ENCODE measurements at regions not wholly inside any gene's neighbourhood (a gene's known extent, or its start where the extent isn't known, plus 50 kb on each side); places are given as distances from the start of the nearest gene placed in this dataset.

DNA sequence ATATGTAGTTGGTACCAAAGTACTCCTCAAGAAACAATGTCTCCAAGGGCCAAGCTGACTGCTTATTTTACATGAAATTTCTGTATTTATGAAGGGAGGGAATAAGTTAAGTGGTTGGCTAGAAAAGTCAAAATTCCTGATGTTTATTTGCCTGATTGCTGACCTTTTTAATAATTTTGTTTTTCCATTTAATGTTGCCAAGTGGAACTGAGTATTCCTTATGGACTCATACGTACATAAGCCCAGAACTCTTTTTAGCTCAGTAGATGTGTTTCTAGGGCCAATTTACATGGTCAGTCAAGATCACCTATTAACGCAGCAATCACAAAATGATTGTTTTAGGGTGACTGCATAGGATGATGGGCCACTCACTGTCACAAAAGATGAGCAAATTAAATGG lies 78.3 kb upstream of the FZD8 start:
- Mint-ChIP-seq H3K36me3 (ENCODE audit: low read depth) (no peaks in the 10 kb centered on the region), H3K4me1 (no peaks in the 10 kb centered on the region), H3K9me3 (no peaks in the 10 kb centered on the region), H3K27me3 (no peaks in the 10 kb centered on the region), H3K4me3 (no peak overlapping the region), H3K27ac (no peak overlapping the region)
- ChIA-PET POLR2A (no interaction called here), CTCF (no interaction called here)
- DNase-seq = no peak

DNA sequence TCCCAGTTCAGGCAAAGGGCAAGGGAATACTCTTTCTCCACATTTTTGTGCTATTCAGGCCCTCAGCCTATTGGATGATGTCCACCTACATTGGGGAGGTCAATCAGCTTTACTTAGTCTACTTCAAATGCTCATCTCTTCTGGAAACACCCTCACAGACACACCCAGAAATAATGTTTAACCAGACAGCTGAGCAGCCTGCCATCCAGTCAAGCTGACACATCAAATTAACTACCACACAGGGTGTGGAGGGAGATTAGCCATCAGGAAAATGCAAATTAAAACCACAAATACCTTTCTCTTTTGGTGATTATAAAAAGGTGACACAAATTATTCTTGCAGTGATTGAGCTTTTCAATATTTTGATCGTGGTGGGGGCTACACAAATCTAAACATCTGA lies 74.7 kb upstream of the FZD8 start:
- no peaks in the 10 kb centered on the region for H3K36me3 Mint-ChIP-seq (ENCODE audit: low read depth)
- H3K4me3 Mint-ChIP-seq = no peak overlapping the region
- H3K9me3 Mint-ChIP-seq = no peaks in the 10 kb centered on the region
- H3K4me1 Mint-ChIP-seq = no peaks in the 10 kb centered on the region
- H3K27ac Mint-ChIP-seq = no peak overlapping the region
- POLR2A ChIA-PET = no interaction called here
- no peak for DNase-seq
- no peaks in the 10 kb centered on the region for H3K27me3 Mint-ChIP-seq
- CTCF ChIA-PET = interaction anchor here (0.6 kb wide), 1 partner anchor 180 kb away, joined by 3 read pairs; no protein-coding TSS in a partner anchor

DNA sequence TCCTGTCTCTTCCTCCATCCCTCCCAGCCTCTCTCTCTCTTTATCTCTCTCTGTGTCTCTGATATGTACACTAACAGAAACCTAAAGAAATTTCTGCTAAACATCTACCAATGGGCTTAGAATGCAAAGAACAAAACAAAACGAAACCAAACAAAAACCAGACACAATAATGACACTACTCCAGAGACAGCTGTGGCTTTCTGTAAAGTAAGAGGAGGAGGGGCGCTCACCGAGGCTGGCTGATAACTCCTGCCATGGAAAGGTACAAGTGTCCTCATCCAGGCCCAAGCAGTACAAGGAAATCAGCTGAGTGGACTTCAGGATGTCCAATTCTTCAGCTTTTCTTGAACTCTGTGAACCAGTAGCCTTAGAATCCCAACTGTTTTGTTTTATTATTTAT lies 70.4 kb upstream of the FZD8 start:
- Mint-ChIP-seq H3K27me3 (no peaks in the 10 kb centered on the region), H3K36me3 (ENCODE audit: low read depth) (no peaks in the 10 kb centered on the region), H3K9me3 (peaks cover 2% of the 10 kb centered on the region), H3K4me3 (no peak overlapping the region), H3K4me1 (no peaks in the 10 kb centered on the region), H3K27ac (no peak overlapping the region)
- DNase-seq = no peak
- POLR2A ChIA-PET = no interaction called here
- CTCF ChIA-PET = no interaction called here

DNA sequence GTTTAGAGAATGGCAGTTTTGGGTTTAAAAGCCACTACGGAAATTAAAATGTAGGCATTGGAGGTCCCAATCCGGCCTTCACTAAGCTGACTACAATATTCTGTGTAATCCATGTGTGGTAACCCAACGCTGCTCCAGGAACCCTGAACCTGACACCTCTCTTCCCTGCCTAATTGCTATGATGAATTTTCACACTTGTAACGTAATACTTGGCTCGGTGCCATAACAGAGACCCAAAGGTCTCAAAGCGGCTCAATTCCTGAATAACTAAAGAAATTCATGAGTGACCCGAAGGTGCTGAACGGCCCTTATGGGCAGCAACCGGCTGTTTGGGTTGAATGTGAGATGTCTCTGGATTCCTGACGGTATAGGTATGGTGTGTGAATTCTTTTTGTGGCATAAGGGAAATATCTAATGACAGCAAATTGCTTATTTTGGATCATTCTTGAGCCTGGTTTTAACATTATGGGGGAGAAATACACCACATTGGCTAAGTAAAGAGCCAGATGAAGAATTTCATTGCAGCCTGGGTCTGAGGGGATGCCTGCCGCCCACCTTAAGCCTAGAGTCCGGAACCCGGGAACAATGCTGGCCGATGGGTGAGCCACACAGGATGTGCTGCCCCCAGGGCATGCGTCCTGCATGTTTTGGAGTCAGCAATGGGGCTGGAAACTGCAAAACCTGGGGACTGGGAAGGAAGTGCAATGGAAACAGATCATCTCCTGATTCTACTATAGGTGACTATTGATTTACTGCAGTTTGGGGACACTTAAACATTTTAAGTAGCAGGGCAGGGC lies 69.7 kb upstream of the FZD8 start:
- ChIA-PET CTCF (no interaction called here), POLR2A (no interaction called here)
- no peaks in the 10 kb centered on the region for H3K27me3 Mint-ChIP-seq
- no peaks in the 10 kb centered on the region for H3K36me3 Mint-ChIP-seq (ENCODE audit: low read depth)
- H3K4me1 Mint-ChIP-seq = no peaks in the 10 kb centered on the region
- no peak overlapping the region for H3K27ac Mint-ChIP-seq
- no peak for DNase-seq
- H3K9me3 Mint-ChIP-seq = peaks cover 2% of the 10 kb centered on the region
- H3K4me3 Mint-ChIP-seq = no peak overlapping the region

DNA sequence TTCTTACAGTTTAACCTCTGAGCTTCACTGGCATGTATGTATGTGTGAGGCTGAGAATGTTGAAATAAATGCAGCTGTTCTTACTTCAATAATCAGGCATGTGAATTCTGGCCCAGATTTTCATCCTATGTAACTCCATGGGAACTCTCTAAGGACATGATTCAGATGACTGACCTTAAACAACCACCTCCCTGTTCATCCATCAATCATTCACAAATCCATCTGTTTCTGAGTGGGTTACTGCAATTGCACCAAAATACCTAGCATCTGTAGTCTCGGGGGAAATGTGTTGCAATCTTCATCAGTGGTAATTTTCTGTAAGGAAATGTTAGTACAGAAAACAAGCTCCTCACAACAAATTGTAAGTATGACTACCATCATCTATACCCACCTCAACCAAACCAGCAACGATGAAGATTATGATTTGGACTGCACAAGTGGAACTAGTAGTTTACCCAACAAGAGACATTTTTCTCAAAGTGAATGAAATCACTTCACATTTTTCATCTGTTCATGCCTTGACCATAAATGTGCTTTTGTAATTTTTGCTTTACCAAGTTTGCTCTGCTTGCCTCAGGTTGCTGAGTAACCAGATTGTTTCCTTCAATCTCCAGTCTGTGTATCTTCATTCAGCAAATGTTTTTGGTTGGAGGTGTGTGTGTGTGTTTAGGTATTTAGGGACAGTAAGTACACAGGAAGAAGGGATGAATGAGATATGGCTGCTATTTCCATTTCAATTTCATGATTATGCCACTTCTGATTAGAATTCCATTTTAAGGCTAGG lies 65.7 kb upstream of the FZD8 start:
- Mint-ChIP-seq H3K27me3 (no peaks in the 10 kb centered on the region), H3K4me1 (no peaks in the 10 kb centered on the region), H3K36me3 (ENCODE audit: low read depth) (no peaks in the 10 kb centered on the region), H3K4me3 (no peak overlapping the region), H3K27ac (no peak overlapping the region), H3K9me3 (peaks cover 2% of the 10 kb centered on the region)
- ChIA-PET CTCF (no interaction called here), POLR2A (no interaction called here)
- DNase-seq = no peak

DNA sequence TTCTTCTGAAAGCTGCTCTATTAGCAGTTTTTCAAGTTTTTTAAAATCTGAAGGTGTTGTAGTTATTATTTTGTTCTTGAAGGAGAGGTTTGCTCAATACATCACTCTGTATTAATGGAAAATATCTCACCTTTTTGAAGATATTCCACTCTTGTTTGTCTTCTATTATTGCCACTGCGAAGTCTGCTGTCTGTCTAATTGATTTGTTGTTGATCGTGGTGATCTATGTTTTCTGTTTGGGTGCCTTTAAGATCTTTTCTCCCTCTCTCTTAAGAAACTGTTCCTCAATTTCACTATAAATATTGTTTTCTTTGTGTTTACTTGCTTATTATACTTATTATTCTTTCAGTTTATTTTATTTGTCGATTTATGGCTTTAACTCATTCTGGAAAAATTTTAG lies 64.9 kb upstream of the FZD8 start:
- Mint-ChIP-seq H3K4me3 (no peak overlapping the region), H3K9me3 (peaks cover 2% of the 10 kb centered on the region), H3K27ac (no peak overlapping the region), H3K27me3 (no peaks in the 10 kb centered on the region), H3K4me1 (no peaks in the 10 kb centered on the region), H3K36me3 (ENCODE audit: low read depth) (no peaks in the 10 kb centered on the region)
- ChIA-PET CTCF (no interaction called here), POLR2A (no interaction called here)
- no peak for DNase-seq

DNA sequence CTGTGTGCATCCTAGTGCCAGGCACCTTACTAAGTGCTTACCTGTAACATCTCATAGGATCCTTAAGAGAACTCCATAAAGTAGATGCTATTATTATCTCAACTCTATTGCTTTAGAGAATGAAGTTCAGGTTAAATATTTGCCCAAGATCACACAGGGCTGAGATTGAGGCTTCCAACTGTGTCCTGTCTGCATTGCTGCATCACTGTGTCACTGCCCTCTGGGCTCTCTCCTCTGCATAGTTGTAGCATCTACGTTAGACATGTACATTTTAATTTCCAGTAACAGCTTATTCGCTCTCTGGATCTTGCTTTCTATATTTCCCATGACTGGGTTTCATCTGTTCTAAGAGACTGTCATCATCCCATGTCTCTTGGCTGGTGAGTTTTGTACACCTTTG lies 63.6 kb upstream of the FZD8 start:
- CTCF ChIA-PET = no interaction called here
- no peaks in the 10 kb centered on the region for H3K27me3 Mint-ChIP-seq

DNA sequence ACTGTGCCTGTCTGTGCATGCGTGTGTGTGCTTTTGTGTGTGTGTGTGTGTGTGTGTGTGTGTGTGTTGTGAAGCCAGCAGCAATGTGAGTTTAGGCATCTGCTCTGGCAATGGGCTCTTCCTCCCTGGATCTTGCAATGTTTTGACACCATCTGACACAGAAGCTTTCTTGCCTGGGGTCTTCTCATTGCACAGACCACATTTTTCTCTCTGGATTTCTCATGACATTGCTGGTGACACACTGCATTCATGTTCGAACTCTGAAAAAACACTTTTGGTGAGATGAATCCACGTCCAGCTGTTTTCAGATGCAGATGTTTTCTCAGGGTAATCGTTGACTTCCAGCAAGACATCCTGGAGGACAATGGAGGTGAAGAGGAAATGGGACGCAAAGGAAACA lies 63.0 kb upstream of the FZD8 start:
- no peak overlapping the region for H3K4me3 Mint-ChIP-seq
- no peaks in the 10 kb centered on the region for H3K27me3 Mint-ChIP-seq
- H3K27ac Mint-ChIP-seq = no peak overlapping the region
- DNase-seq = no peak
- H3K4me1 Mint-ChIP-seq = no peaks in the 10 kb centered on the region
- H3K9me3 Mint-ChIP-seq = peaks cover 2% of the 10 kb centered on the region
- H3K36me3 Mint-ChIP-seq (ENCODE audit: low read depth) = no peaks in the 10 kb centered on the region
- CTCF ChIA-PET = no interaction called here
- POLR2A ChIA-PET = no interaction called here

More for the DNA sequence above, 63.6 kb upstream of the FZD8 start:
- H3K4me1 Mint-ChIP-seq = no peaks in the 10 kb centered on the region
- H3K9me3 Mint-ChIP-seq = peaks cover 2% of the 10 kb centered on the region
- no peaks in the 10 kb centered on the region for H3K36me3 Mint-ChIP-seq (ENCODE audit: low read depth)
- no peak overlapping the region for H3K4me3 Mint-ChIP-seq
- no peak for DNase-seq
- no peak overlapping the region for H3K27ac Mint-ChIP-seq
- POLR2A ChIA-PET = no interaction called here

DNA sequence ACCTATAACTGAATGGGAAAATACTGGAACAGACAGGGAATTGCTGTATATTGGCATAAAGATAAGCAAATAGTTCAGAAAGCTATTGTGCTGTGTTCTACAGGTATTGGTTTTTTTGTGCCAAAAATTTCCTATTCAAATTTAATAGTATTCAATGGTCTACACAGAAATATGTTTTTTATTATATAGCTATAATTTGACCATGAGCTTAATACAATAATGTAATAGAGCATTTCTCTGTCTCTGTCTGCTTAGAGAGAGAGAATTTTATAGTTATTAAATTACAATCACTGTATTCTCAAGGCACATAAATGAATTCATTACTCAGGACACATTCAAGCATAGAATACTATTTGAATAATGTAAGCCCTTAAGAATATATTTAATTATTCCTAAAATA lies 62.3 kb upstream of the FZD8 start:
- Mint-ChIP-seq H3K4me3 (no peak overlapping the region), H3K27me3 (no peaks in the 10 kb centered on the region), H3K4me1 (no peaks in the 10 kb centered on the region), H3K27ac (no peak overlapping the region), H3K36me3 (ENCODE audit: low read depth) (no peaks in the 10 kb centered on the region), H3K9me3 (peaks cover 2% of the 10 kb centered on the region)
- ChIA-PET POLR2A (no interaction called here), CTCF (no interaction called here)
- no peak for DNase-seq

DNA sequence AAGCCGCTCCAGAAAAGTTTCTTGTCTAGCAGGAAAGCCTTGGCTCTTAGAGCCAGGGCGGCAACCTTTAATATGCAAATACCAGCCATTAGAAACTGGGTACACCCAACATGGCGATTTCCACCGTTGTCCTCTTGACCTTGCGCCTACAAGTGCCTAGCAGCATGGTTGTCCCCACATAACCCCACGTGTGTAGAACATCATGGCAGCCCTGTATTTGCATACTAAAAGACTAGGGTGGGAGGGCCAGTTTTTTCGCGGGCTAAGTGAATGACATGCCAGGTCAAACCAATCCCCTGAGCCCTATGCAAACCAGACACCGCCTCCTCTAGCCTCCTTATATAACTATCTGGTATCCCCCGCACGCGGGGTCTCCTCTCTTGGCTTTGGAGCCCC lies 58.4 kb upstream of the FZD8 start:
- no peak overlapping the region for H3K27ac Mint-ChIP-seq
- H3K36me3 Mint-ChIP-seq (ENCODE audit: low read depth) = no peaks in the 10 kb centered on the region
- no peak overlapping the region for H3K4me3 Mint-ChIP-seq
- H3K4me1 Mint-ChIP-seq = no peaks in the 10 kb centered on the region
- H3K9me3 Mint-ChIP-seq = no peaks in the 10 kb centered on the region
- ChIA-PET CTCF (no interaction called here), POLR2A (no interaction called here)
- DNase-seq = no peak
- no peaks in the 10 kb centered on the region for H3K27me3 Mint-ChIP-seq

DNA sequence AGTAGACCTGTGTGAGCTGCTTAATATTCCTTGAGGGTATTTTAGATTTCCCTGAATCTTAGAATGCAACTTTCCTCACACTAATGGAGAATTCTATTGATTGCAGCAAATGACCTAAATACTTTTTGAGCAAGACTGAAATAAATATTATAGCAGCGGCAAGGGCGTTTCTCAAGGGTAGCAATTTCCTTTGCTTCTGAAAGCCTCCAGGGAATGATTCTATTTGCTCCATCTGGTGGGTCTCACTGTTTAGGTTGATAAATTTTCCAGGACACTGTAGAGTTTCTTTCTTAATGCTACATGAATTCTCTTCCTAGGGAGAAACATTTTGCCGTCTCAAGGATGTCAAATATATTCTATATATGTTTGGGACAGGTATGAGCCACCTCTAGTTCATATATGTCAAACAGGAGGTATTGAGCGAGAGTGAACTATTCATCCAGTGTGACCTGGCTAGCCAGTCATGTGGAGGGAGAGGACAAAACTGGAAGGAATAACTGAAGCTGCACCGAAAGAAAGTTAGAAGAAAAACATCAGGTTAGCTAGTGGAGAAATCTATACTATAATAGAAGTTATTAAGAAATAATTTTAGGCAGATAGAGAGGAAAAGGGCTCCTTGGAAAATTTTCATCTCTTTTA lies 57.9 kb upstream of the FZD8 start:
- no peaks in the 10 kb centered on the region for H3K27me3 Mint-ChIP-seq
- H3K4me3 Mint-ChIP-seq = no peak overlapping the region
- H3K27ac Mint-ChIP-seq = no peak overlapping the region
- ChIA-PET POLR2A (no interaction called here), CTCF (no interaction called here)
- no peaks in the 10 kb centered on the region for H3K36me3 Mint-ChIP-seq (ENCODE audit: low read depth)
- DNase-seq = no peak
- no peaks in the 10 kb centered on the region for H3K4me1 Mint-ChIP-seq
- H3K9me3 Mint-ChIP-seq = no peaks in the 10 kb centered on the region

DNA sequence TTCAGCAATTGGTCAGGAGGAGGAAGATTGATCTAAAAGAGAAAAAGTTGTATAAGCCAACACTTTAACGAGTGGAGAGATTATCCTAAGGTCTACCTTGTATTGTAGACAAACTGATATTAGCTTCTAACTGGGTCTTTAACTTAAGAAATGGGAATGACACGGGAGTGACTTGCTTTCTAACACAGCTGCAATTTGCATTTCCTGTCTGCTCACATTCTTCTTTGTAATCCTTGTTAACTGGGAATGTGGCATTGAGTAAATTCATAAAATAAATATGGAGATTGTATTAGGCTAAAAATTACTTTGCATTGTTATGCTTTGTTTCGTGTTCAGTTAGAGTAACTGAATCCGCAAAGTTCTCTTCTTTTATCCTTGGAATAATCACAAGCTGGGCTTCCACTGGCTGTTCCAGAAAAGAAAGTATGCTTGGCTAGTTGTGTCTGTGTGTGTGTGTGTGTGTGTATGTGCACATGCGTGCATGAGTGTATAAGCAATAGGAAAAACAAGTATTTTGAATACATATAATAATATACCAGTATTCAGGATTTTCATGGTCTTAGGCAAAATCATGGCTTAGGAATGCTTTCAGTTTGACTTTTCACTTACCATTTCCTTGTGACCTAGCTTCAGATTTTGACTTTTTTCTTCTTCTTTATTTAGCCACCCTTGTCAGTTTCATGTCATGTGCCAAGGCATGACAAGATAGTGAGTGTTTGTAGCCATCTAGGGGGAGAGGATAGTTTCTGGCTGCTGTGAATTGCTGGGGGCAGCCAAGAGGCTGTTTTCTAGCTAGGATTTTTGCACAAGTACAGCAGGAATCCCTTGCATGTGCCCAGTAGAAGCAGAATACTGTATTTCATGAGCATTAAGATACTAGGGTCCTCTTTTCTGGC lies 54.5 kb upstream of the FZD8 start:
- CTCF ChIA-PET = no interaction called here
- no peak overlapping the region for H3K4me3 Mint-ChIP-seq
- H3K4me1 Mint-ChIP-seq = no peaks in the 10 kb centered on the region
- no peaks in the 10 kb centered on the region for H3K9me3 Mint-ChIP-seq
- POLR2A ChIA-PET = no interaction called here
- H3K27ac Mint-ChIP-seq = no peak overlapping the region
- H3K36me3 Mint-ChIP-seq (ENCODE audit: low read depth) = no peaks in the 10 kb centered on the region
- no peaks in the 10 kb centered on the region for H3K27me3 Mint-ChIP-seq
- no peak for DNase-seq

DNA sequence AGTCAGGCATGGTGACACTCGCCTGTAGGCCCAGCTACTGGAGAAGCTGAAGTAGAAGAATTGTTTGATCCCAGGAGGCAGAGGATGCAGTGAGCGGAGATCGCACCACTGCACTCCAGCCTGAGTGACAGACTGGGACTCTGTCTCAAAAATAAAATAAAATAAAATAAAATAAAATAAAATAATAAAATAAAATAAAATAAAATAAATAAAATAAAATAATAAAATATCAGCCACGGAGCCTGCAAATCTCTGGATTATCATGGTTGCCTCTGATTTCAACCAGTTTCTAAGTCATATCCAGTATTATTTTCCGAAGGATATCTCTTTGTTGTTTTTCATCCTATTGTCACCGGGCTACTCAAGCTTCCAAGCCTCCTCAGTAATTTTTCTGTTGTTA lies 51.7 kb upstream of the FZD8 start:
- no peak for DNase-seq
- Mint-ChIP-seq H3K4me3 (no peak overlapping the region), H3K27me3 (no peaks in the 10 kb centered on the region), H3K36me3 (ENCODE audit: low read depth) (no peaks in the 10 kb centered on the region), H3K4me1 (no peaks in the 10 kb centered on the region), H3K9me3 (no peaks in the 10 kb centered on the region), H3K27ac (no peak overlapping the region)
- ChIA-PET POLR2A (no interaction called here), CTCF (no interaction called here)

Data from activated CD4-positive, alpha-beta T cell treated with anti-CD3 and anti-CD28 coated beads, Interleukin-2, amount 10 ng/mL, durations not matched to agents 7 days and 5 days (primary cell).